HG02870 (cell line): ENCODE measurements at regions not wholly inside any gene's neighbourhood (a gene's known extent, or its start where the extent isn't known, plus 50 kb on each side); places are given as distances from the start of the nearest gene placed in this dataset.

Experiments
- ATAC-seq: cut with Tn5 transposase; IDR thresholded peaks from one replicate; pipeline ENCODE4 v1.9.1; 2021; ENCODE audit warnings: mild to moderate bottlenecking, moderate library complexity; ENCODE audit not compliant: unreplicated experiment

DNA sequence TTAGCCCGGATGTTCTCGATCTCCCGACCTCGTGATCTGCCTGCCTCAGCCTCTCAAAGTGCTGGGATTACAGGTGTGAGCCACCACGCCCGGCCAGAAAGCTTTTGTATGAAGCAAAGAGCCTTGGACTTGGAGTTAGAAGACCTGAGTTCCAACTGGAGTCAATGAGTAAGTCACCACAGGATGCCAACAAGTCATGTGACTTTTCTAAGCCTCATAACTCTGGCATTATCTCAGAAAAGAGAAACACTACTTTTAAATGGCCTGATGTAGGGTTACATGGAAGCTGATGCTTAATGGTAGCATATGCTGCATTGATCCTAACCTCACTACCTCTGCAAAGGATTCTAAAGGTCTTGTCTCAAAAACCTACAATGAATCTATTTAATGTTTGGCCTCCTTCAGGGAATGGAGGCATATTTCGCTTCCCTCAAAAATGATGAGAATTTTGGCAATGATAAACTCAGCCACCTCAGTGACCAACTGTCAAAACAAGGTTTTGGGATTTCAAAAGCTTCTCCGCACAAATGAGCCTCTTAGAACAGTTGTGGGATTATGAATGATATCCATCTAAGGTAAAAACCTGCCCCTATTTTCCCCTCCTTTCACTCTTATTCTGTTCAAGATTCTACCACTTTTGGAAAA is 236.8 kb downstream of the ACTL7B start:
- ATAC-seq: no peak

DNA sequence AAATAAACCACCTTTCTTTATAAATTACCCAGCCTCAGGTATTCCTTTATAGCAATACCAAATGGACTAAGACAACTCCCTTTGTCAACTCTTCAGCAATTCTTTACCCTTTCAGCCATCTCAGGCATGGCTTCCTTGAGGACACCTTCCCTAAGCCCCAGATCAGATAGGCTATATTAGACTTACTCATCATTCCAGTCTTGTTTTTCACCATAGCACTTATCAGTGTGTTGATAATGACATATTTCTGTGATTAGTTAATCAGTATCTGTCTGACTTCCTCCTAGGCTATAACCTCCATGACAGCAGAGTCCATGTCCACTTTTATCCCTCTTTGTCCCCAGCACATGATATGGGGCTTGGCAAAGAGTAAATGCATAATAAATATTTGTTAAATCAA is 238.1 kb downstream of the ACTL7B start:
- no peak for ATAC-seq

- no peak for ATAC-seq
These were observed 240.6 kb downstream of the ACTL7B start for GRCh38 chr9:108615152-108615551.

GRCh38 chr9:108612513-108612912 is 243.3 kb downstream of the ACTL7B start:
- no peak for ATAC-seq

- no peak for ATAC-seq
These were observed 245.9 kb downstream of the ACTL7B start for GRCh38 chr9:108609897-108610253.

DNA sequence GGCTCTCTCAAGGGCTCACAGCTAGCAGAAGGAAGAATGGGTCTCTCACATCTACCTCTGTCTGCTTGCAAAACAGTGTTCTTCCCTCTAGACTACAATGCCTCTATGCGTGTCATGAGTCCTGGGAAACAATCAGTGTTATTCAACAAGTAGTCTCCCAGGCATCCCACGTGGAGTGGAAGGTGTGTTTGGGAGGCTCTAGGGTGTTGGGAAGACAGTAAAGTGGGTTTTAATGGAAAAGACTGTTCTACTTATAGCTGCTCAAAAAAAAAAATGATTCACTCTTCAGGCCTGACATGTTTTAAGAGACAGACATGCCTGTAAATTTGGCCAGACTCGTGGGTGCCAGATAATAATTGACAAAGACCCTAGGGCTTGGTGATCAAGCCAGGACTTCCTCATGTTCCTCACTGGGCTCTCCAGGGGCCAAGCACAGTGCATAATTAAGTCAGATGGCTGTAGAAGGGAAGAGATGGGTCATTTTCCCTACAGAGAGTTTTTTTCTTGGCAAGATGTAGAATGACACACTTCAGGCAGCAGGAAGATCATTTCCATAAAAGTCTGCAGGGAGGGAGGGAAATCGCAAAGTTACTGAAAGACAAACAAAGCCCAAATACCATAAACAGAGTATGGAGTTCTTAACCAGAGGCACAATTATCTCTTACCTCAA is 246.4 kb downstream of the ACTL7B start:
- no peak for ATAC-seq

DNA sequence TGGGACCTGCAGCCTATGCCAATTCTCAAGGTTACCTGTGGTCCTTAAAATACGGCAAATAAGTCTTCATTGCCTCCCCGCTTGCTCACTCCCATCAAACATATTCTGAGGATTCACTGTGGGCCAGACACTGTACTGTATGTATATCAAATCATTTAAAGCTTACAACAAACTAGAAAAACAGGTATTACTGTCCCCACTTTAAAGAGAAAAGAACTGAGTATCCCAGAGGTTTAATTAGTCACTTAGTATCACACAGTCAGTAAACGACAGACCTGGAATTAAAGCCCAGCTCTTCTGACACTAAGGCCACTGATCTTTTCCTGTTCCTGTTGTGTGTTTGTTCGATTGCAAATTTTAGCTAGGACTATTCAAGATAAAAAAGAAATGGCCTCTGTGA is 248.2 kb downstream of the ACTL7B start:
- no peak for ATAC-seq

GRCh38 chr9:108606401-108606800 is 249.4 kb downstream of the ACTL7B start:
- no peak for ATAC-seq

- no peak for ATAC-seq
These were observed 252.6 kb downstream of the ACTL7B start for GRCh38 chr9:108603141-108603540.

- ATAC-seq: no peak
These were observed 254.9 kb downstream of the ACTL7B start for GRCh38 chr9:108600896-108601295.

GRCh38 chr9:108599571-108599970 is 256.2 kb downstream of the ACTL7B start:
- no peak for ATAC-seq

- no peak for ATAC-seq
These were observed 264.7 kb downstream of the ACTL7B start for GRCh38 chr9:108591121-108591520.

DNA sequence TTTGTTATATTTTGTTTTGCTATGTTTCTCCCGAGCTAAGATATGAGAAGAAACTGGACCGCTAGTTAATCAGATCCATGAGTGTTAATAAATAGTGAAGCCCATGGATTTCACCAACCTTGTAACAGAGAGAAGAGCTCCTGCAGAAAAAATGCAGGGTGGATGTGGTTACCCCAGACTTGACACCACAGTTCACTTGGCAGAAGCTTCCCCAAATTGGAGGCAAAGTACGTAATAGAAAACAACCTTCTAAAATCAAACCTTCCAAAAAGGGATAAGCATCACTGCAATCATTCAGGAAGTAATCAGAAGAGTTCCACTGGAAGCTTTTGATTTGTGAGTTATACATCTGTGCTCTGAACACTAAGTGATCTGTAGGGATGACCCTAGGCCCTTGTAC is 267.5 kb downstream of the ACTL7B start:
- ATAC-seq: no peak

DNA sequence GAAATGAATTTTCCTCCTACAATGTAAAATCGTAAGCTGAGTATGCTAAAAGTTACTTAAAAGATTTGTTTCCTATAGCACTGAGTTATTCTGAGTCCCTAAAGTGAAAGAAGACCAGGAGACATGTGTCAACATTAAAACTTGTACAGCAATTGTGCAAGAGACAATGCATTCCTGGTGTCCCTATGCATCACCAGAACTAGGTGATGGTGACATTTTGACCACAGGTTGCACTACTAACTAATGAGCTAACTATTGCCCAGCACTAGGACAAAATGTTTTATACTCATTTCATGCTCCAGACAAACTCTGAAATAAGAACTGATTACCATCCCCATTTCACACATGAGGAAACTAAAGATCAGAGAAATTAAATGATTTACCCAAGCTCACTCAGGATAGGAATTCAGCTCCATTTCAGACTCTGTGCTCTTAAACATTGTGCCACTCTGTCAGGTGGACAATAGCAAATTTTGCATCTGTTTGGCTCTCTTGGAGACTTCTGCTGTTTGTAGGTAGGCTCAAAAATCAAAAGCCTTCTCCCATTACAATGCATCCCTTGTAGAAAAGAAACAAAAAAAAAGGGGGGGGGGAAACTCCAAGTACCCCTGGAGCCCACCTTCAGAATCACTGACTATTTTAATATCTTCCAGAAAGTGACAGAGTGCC is 269.2 kb downstream of the ACTL7B start:
- no peak for ATAC-seq

DNA sequence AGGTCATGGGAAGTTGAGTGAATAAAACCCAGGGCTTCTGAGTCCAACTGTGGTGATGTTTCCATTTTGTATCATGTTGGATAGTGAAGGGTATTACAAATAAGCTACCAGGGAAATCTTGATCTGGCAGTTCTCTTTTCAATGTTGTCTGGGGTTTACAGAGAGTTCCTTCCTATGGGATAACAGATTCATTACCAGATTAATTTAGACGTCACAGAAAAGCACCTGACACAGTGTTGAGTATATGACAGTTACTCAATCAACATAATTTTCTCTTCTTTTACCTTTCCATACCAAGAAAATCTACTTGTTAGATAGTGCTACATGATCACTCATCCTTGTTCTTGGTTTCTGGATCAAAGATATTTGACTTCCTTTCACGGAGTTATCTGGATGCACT is 270.9 kb downstream of the ACTL7B start:
- no peak for ATAC-seq

- ATAC-seq: no peak
These were observed 273.1 kb downstream of the ACTL7B start for GRCh38 chr9:108582726-108583125.

- no peak for ATAC-seq
These were observed 275.9 kb downstream of the ACTL7B start for GRCh38 chr9:108579757-108580439.

GRCh38 chr9:108575276-108575675 is 280.5 kb downstream of the ACTL7B start:
- ATAC-seq: no peak

DNA sequence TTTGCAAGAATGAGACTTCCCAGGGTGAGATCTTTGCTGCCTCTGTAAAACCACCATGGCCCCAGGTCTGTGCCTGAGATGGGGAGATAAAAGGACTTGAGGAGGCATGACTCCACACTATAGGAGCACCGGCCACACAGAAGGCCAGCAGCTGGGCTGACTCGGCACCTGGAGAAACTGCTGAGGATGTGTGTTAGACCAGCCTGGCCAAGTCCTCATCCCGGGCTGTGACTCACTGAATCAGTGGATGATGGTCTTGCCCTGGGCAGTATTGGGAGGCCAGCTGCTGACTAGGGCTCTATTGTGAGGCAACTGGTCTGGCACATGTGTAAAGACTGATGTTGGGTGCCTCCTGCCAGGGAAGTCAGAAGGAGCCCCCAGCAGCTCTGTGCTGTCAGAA is 286.2 kb downstream of the ACTL7B start:
- ATAC-seq: no peak

DNA sequence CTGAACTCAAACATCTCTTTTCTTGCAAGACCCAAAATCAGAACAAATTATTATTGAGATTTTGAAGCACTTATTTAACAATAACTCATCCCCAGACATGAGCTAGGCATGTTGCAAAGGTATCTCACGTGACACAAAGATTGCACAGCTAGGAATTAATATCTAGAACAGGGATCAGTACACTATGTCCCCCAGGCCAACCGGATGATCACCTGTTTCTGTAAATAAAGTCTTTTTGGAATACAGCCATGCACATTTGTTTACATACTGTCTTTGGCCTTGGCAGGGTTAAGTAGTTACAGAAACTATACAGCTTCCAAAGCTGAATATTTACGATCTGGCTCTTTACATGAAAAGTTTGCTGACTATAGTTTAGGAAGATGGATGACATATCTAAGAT is 287.7 kb downstream of the ACTL7B start:
- no peak for ATAC-seq

DNA sequence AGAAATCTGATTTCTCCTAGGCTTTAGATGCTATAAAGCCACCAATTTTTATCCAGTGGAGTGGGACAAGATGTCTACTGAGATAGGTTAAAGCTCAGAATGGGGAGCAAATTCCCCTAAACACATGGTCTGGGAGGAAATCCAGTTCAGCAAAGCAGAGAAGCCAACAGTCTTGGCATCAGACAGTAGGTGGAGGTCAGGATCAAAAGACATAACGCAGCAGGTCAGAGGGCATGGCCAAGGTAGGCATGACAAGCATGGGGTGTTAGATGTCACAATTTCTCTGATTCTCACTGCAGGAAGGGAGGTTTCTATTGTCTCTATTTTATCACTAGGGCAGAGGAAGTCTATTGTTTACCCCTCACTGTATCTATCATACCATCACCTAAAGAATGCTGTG is 288.2 kb downstream of the ACTL7B start:
- no peak for ATAC-seq
